Mesendoderm (in vitro differentiated cells): ENCODE measurements at regions not wholly inside any gene's neighbourhood (a gene's known extent, or its start where the extent isn't known, plus 50 kb on each side); places are given as distances from the start of the nearest gene placed in this dataset.

Source experiments
- DNase-seq: peaks from one replicate; pipeline ENCODE4 v3.0.0; 2013
- H2AK5ac ChIP-seq: 2 replicates; pipeline ENCODE4 v1.6.1; 2013; ENCODE audit warnings: low read length, inconsistent platforms
- H2BK120ac ChIP-seq: 2 replicates; pipeline ENCODE4 v1.6.1; 2013; ENCODE audit warnings: low read depth, mild to moderate bottlenecking, low read length, moderate library complexity, mixed read lengths
- H2BK15ac ChIP-seq: replicated peaks from 2 replicates; pipeline ENCODE4 v1.6.1; 2013; ENCODE audit warnings: low read depth, mild to moderate bottlenecking, moderate library complexity
- H2BK5ac ChIP-seq: 2 replicates; pipeline ENCODE4 v1.6.1; 2013; ENCODE audit warnings: low read length, inconsistent platforms
- H3K18ac ChIP-seq: 2 replicates; pipeline ENCODE4 v1.6.1; 2013; ENCODE audit warnings: mild to moderate bottlenecking, low read length, mixed read lengths
- H3K23ac ChIP-seq: one replicate; pipeline ENCODE4 v1.6.1; 2013; ENCODE audit warnings: low read length
- H3K27ac ChIP-seq: 2 replicates; pipeline ENCODE4 v1.5.1; 2013; ENCODE audit warnings: low read depth, mild to moderate bottlenecking, inconsistent platforms, low read length, moderate library complexity
- H3K27me3 ChIP-seq: 2 replicates; pipeline ENCODE4 v1.6.1; 2013; ENCODE audit warnings: low read length, control low read depth, mild to moderate bottlenecking, inconsistent platforms; ENCODE audit not compliant: insufficient read depth, poor library complexity
- H3K36me3 ChIP-seq: 2 replicates; pipeline ENCODE4 v1.6.1; 2013; ENCODE audit warnings: low read length, inconsistent platforms; ENCODE audit not compliant: control insufficient read depth, insufficient read depth
- H3K4ac ChIP-seq: one replicate; pipeline ENCODE4 v1.6.1; 2013; ENCODE audit warnings: low read depth, mild to moderate bottlenecking, low read length, moderate library complexity
- H3K4me1 ChIP-seq: 2 replicates; pipeline ENCODE4 v1.6.1; 2013; ENCODE audit warnings: low read depth, low read length, inconsistent platforms; ENCODE audit not compliant: control insufficient read depth
- H3K4me2 ChIP-seq: 2 replicates; pipeline ENCODE4 v1.6.1; 2013; ENCODE audit warnings: low read length
- H3K4me3 ChIP-seq: 2 replicates; pipeline ENCODE4 v1.5.1; 2013; ENCODE audit warnings: mild to moderate bottlenecking, low read length
- H3K56ac ChIP-seq: one replicate; pipeline ENCODE4 v1.6.1; 2013; ENCODE audit warnings: low read length
- H3K79me1 ChIP-seq: 2 replicates; pipeline ENCODE4 v1.6.1; 2013; ENCODE audit warnings: low read length, inconsistent platforms
- H3K79me2 ChIP-seq: 2 replicates; pipeline ENCODE4 v1.6.1; 2013; ENCODE audit warnings: mild to moderate bottlenecking, low read length; ENCODE audit not compliant: control insufficient read depth, insufficient read depth
- H3K9ac ChIP-seq: 2 replicates; pipeline ENCODE4 v1.6.1; 2013; ENCODE audit warnings: low read length, inconsistent platforms
- H4K5ac ChIP-seq: one replicate; pipeline ENCODE4 v1.6.1; 2013; ENCODE audit warnings: low read length
- H4K8ac ChIP-seq: one replicate; pipeline ENCODE4 v1.6.1; 2013; ENCODE audit warnings: low read depth, mild to moderate bottlenecking, control low read depth, low read length, moderate library complexity
- WGBS: extraction: QIAGEN DNeasy Blood & Tissue Kit; methylation state at CpG from one replicate; pipeline ENCODE4 v1.1.7; 2013; ENCODE audit warnings: low lambda C conversion rate, missing lambda C conversion rate; ENCODE audit not compliant: insufficient coverage; ENCODE audit errors: extremely low coverage; 5-methylcytosine and 5-hydroxymethylcytosine counted together

GRCh38 chr2:13916066-13916465, 716.5 kb upstream of the LRATD1 start:
- no peak overlapping the region for H3K23ac ChIP-seq
- no peaks in the 10 kb centered on the region for H3K79me2 ChIP-seq
- no peak overlapping the region for H3K4me2 ChIP-seq
- no peaks in the 10 kb centered on the region for H3K79me1 ChIP-seq
- H4K5ac ChIP-seq, result no peak overlapping the region
- peak; percentile 4 for DNase-seq
- H3K27ac ChIP-seq, result no peak overlapping the region
- H4K8ac ChIP-seq, result no peak overlapping the region
- H3K27me3 ChIP-seq, result no peaks in the 10 kb centered on the region
- H2BK120ac ChIP-seq, result no peak overlapping the region
- H3K56ac ChIP-seq, result no peak overlapping the region
- no peak overlapping the region for H3K18ac ChIP-seq
- no CpG with 5 or more reads among the region's 2 CpGs for WGBS
- H3K9ac ChIP-seq, result no peak overlapping the region
- no peak overlapping the region for H2AK5ac ChIP-seq
- no peak overlapping the region for H3K4me3 ChIP-seq
- no peaks in the 10 kb centered on the region for H3K36me3 ChIP-seq
- no peaks in the 10 kb centered on the region for H3K4me1 ChIP-seq
- no peak overlapping the region for H2BK15ac ChIP-seq
- H3K4ac ChIP-seq, result no peak overlapping the region
- no peak overlapping the region for H2BK5ac ChIP-seq

- no peaks in the 10 kb centered on the region for H3K27me3 ChIP-seq
Measured at GRCh38 chr2:13917958-13918357, 714.6 kb upstream of the LRATD1 start.

DNA sequence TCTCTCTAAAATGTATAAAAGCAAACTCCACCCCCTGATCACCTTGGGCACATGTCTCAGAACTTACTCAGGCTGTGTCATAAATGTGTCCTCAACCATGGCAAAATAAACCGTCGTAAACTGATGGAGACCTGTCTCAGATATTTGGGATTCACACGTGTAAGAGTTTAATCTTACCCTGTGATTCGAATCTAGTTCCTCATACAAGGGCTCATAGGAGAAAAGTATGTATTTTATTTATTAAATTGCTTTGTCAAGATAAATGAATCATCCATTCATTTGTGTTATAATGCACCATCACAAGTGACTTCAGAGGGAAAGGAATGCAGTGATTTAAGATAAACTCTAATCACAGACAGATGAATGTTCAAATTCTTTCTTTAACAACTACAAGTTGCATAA, 712.5 kb upstream of the LRATD1 start:
- Histone ChIP-seq H3K4me2 (no peak overlapping the region), H3K4me1 (no peaks in the 10 kb centered on the region), H3K4ac (no peak overlapping the region), H2BK15ac (no peak overlapping the region), H3K27ac (no peak overlapping the region), H3K79me1 (no peaks in the 10 kb centered on the region), H2AK5ac (no peak overlapping the region), H3K4me3 (no peak overlapping the region), H4K5ac (no peak overlapping the region), H3K18ac (no peak overlapping the region), H3K36me3 (no peaks in the 10 kb centered on the region), H3K56ac (no peak overlapping the region), H3K23ac (no peak overlapping the region), H2BK5ac (no peak overlapping the region), H2BK120ac (no peak overlapping the region), H4K8ac (no peak overlapping the region), H3K27me3 (no peaks in the 10 kb centered on the region), H3K9ac (no peak overlapping the region), H3K79me2 (no peaks in the 10 kb centered on the region)
- WGBS, result no CpG with 5 or more reads among the region's 4 CpGs
- peak; percentile 23 for DNase-seq

More at GRCh38 chr2:13917958-13918357, 714.6 kb upstream of the LRATD1 start:
- no peaks in the 10 kb centered on the region for H3K4me1 ChIP-seq
- no peaks in the 10 kb centered on the region for H3K36me3 ChIP-seq
- H2AK5ac ChIP-seq, result no peak overlapping the region
- no CpG with 5 or more reads among the region's 1 CpG for WGBS
- no peak overlapping the region for H3K23ac ChIP-seq
- H3K9ac ChIP-seq, result no peak overlapping the region
- H3K79me2 ChIP-seq, result no peaks in the 10 kb centered on the region
- H2BK15ac ChIP-seq, result no peak overlapping the region
- H3K4me2 ChIP-seq, result no peak overlapping the region
- DNase-seq, result peak; percentile 78
- no peak overlapping the region for H2BK120ac ChIP-seq
- no peak overlapping the region for H3K27ac ChIP-seq
- no peak overlapping the region for H3K4ac ChIP-seq
- no peak overlapping the region for H3K4me3 ChIP-seq
- no peak overlapping the region for H4K5ac ChIP-seq
- H4K8ac ChIP-seq, result no peak overlapping the region
- H2BK5ac ChIP-seq, result no peak overlapping the region
- no peak overlapping the region for H3K18ac ChIP-seq
- H3K56ac ChIP-seq, result no peak overlapping the region
- H3K79me1 ChIP-seq, result no peaks in the 10 kb centered on the region

GRCh38 chr2:13921245-13921644, 711.3 kb upstream of the LRATD1 start:
- H3K79me2 ChIP-seq, result no peaks in the 10 kb centered on the region
- no peak overlapping the region for H4K5ac ChIP-seq
- H3K27ac ChIP-seq, result no peak overlapping the region
- DNase-seq, result no peak
- H3K4me2 ChIP-seq, result no peak overlapping the region
- H3K4me1 ChIP-seq, result no peaks in the 10 kb centered on the region
- H3K4me3 ChIP-seq, result no peak overlapping the region
- H3K18ac ChIP-seq, result no peak overlapping the region
- no peak overlapping the region for H3K4ac ChIP-seq
- H2AK5ac ChIP-seq, result no peak overlapping the region
- no peak overlapping the region for H2BK5ac ChIP-seq
- H3K79me1 ChIP-seq, result no peaks in the 10 kb centered on the region
- H3K56ac ChIP-seq, result no peak overlapping the region
- no peak overlapping the region for H3K9ac ChIP-seq
- H3K27me3 ChIP-seq, result no peaks in the 10 kb centered on the region
- H3K36me3 ChIP-seq, result no peaks in the 10 kb centered on the region
- H4K8ac ChIP-seq, result no peak overlapping the region
- H3K23ac ChIP-seq, result no peak overlapping the region
- no peak overlapping the region for H2BK15ac ChIP-seq
- WGBS, result no CpG with 5 or more reads among the region's 2 CpGs
- H2BK120ac ChIP-seq, result no peak overlapping the region

- Histone ChIP-seq H3K18ac (no peak overlapping the region), H3K4ac (no peak overlapping the region)
Measured at GRCh38 chr2:13923823-13924222, 708.7 kb upstream of the LRATD1 start.

DNA sequence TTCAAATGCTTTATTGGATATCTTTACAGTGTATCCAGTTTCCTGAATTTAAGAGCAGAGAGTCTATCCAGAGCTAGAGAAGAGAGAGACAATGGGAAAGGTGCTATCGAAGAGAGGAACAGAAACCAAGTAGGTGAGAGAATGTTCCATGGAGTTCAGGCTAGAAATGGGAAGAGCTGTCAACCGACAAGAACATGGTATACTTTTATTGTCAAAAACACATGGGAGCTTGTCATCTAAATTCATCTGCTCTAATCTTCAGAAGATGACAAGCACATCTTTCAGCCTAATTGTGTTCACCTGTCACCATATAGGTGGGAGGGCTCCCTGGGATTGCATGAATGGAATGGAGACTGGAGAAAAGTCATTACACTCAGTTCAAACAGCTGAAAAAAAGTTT, 690.4 kb upstream of the LRATD1 start:
- DNase-seq, result no peak
- no CpG with 5 or more reads among the region's 2 CpGs for WGBS
- Histone ChIP-seq H3K27ac (no peak overlapping the region), H3K79me2 (no peaks in the 10 kb centered on the region), H2BK120ac (no peak overlapping the region), H4K8ac (no peak overlapping the region), H3K79me1 (no peaks in the 10 kb centered on the region), H3K9ac (no peak overlapping the region), H4K5ac (no peak overlapping the region), H3K23ac (no peak overlapping the region), H3K18ac (no peak overlapping the region), H3K4me3 (no peak overlapping the region), H3K4ac (no peak overlapping the region), H3K4me1 (no peaks in the 10 kb centered on the region), H2AK5ac (no peak overlapping the region), H2BK15ac (no peak overlapping the region), H3K27me3 (no peaks in the 10 kb centered on the region), H2BK5ac (no peak overlapping the region), H3K56ac (no peak overlapping the region), H3K4me2 (no peak overlapping the region), H3K36me3 (no peaks in the 10 kb centered on the region)

More at GRCh38 chr2:13923823-13924222, 708.7 kb upstream of the LRATD1 start:
- Histone ChIP-seq H3K4me3 (no peak overlapping the region), H3K56ac (no peak overlapping the region), H3K79me2 (no peaks in the 10 kb centered on the region), H4K5ac (no peak overlapping the region), H2BK15ac (no peak overlapping the region), H3K4me2 (no peak overlapping the region), H3K23ac (no peak overlapping the region), H3K36me3 (no peaks in the 10 kb centered on the region), H3K79me1 (no peaks in the 10 kb centered on the region), H2BK5ac (no peak overlapping the region), H3K9ac (no peak overlapping the region), H2BK120ac (no peak overlapping the region), H3K4me1 (no peaks in the 10 kb centered on the region), H3K27ac (no peak overlapping the region), H3K27me3 (no peaks in the 10 kb centered on the region), H4K8ac (no peak overlapping the region), H2AK5ac (no peak overlapping the region)
- no CpG with 5 or more reads among the region's 6 CpGs for WGBS
- no peak for DNase-seq
